Left ventricle myocardium inferior (tissue), 1 donor: ENCODE measurements at regions not wholly inside any gene's neighbourhood (a gene's known extent, or its start where the extent isn't known, plus 50 kb on each side); places are given as distances from the start of the nearest gene placed in this dataset.

ENCODE experiments used
- DNase-seq: peaks from one replicate; pipeline ENCODE4 v3.0.0-alpha.2; 2020
- H3K27ac ChIP-seq: fragments of 200-600 bp; replicated peaks from 2 replicates; pipeline ENCODE4 v1.8.0; 2021
- H3K27me3 ChIP-seq: fragments of 200-600 bp; 2 replicates; pipeline ENCODE4 v1.8.0; 2021; ENCODE audit warnings: low read depth
- H3K36me3 ChIP-seq: fragments of 200-600 bp; 2 replicates; pipeline ENCODE4 v1.8.0; 2021
- H3K4me1 ChIP-seq: fragments of 200-600 bp; 2 replicates; pipeline ENCODE4 v1.8.0; 2021
- H3K4me3 ChIP-seq: fragments of 200-600 bp; 2 replicates; pipeline ENCODE4 v1.8.0; 2021; ENCODE audit warnings: mild to moderate bottlenecking, moderate library complexity
- H3K9me3 ChIP-seq: fragments of 200-600 bp; replicated peaks from 2 replicates; pipeline ENCODE4 v1.8.0; 2021
- intact Hi-C: fragments of 100-400 bp; cut with micrococcal nuclease; formaldehyde crosslinking; loops from one replicate; pipeline ENCODE4 v1.11.0; 2022
- TF ChIP-seq, protein P1 (sequence below): fragments of 200-600 bp; IDR thresholded peaks from 2 replicates; pipeline ENCODE4 v1.8.0; 2021; ENCODE audit warnings: antibody characterized with exemption, mild to moderate bottlenecking, borderline replicate concordance
- donor health status: DM: no; HTN: yes; CAD: no; lungs with severe emphysema.

DNA sequence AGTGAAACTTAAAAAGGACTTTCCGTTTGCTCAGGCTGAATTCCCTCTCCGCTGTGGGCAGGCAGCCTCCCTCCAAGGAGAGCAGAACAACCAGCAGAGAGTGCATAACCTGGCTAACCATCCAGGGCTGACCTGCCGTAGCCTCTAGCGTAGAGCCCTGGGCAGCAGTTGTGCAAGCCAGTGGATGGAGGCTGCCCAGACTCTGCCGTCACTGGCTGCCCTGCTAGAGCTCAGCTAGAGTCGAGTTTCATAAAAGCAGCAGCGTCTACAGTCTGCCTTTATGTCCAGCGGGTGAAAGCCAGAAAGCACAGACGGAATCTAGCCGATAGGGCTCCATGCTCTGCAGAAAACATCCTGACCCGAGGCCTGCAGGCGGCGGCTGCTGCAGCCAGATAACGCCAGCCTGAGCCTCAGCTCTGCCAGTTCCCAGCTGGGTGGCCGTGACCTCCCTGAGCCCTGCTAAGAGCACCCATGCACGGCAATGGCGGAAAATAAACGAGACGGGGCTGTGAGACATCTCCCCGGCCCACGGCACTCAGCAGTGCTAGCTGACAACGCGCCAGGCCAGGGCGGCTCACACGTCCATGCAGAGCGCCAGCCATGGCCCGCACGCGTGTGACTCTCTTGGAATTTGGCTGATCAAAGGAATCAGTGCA lies 231.3 kb downstream of the ENGASE start:
- intact Hi-C loops = no loop called here
- TF ChIP-seq, protein P1, sequence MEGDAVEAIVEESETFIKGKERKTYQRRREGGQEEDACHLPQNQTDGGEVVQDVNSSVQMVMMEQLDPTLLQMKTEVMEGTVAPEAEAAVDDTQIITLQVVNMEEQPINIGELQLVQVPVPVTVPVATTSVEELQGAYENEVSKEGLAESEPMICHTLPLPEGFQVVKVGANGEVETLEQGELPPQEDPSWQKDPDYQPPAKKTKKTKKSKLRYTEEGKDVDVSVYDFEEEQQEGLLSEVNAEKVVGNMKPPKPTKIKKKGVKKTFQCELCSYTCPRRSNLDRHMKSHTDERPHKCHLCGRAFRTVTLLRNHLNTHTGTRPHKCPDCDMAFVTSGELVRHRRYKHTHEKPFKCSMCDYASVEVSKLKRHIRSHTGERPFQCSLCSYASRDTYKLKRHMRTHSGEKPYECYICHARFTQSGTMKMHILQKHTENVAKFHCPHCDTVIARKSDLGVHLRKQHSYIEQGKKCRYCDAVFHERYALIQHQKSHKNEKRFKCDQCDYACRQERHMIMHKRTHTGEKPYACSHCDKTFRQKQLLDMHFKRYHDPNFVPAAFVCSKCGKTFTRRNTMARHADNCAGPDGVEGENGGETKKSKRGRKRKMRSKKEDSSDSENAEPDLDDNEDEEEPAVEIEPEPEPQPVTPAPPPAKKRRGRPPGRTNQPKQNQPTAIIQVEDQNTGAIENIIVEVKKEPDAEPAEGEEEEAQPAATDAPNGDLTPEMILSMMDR = no peak
- H3K36me3 ChIP-seq = no peaks in the 10 kb centered on the region
- DNase-seq = peak; percentile 41
- H3K27me3 ChIP-seq = peaks cover 22% of the 10 kb centered on the region
- H3K4me3 ChIP-seq = peak overlapping the region; percentile 44
- H3K4me1 ChIP-seq = peaks cover 36% of the 10 kb centered on the region
- peak overlapping the region; percentile 85 for H3K27ac ChIP-seq
- H3K9me3 ChIP-seq = no peaks in the 10 kb centered on the region

DNA sequence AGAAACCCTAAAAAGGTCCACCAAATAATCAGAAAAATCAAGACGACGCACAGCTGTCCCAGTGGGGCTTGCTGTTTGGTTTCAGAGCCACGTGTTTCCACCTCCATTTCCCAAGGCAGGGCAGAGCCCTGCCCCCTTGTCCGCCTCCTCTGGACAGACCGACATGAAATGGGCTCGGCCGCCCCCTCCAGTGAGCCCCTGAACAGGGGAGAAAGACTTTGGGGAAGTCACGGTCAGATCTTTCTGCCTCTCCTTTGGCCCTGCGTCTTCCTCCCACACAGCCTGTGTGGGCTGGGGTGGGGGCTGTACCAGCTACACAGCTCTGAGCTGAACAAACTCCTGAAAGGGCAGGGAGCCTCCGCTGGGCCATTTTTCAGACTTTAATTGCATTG lies 230.7 kb downstream of the ENGASE start:
- Histone ChIP-seq H3K36me3 (no peaks in the 10 kb centered on the region), H3K4me3 (peak overlapping the region; percentile 44), H3K27me3 (peaks cover 20% of the 10 kb centered on the region), H3K27ac (peak overlapping the region; percentile 85), H3K4me1 (peaks cover 36% of the 10 kb centered on the region), H3K9me3 (no peaks in the 10 kb centered on the region)
- DNase-seq = no peak
- TF ChIP-seq, protein P1 = no peak
- intact Hi-C loops = no loop called here

DNA sequence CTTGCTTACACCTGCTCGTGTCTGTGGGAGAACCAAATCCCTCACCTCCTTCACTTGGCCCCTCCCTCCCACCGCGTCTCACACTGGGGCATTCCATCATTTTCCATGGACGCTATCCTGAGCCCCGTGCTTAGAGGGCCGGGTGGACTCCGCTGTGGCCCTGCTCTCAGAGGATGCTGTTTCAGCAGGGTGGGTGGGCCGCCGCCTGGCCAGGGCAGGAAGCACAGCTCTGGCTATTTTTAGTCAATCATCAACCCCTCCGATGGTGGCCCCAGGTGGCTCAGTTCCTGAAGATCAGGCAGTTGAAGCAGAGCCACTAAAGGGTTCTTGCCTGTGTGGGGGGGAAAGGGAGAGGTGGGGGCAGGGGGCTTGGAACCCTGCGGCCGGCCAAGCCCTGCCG lies 230.3 kb downstream of the ENGASE start:
- H3K4me3 ChIP-seq = no peak overlapping the region
- no peaks in the 10 kb centered on the region for H3K36me3 ChIP-seq
- H3K27me3 ChIP-seq = peaks cover 19% of the 10 kb centered on the region
- no peak overlapping the region for H3K27ac ChIP-seq
- no peak for DNase-seq
- H3K9me3 ChIP-seq = no peaks in the 10 kb centered on the region
- intact Hi-C loops = no loop called here
- TF ChIP-seq, protein P1 = no peak
- H3K4me1 ChIP-seq = peaks cover 36% of the 10 kb centered on the region

DNA sequence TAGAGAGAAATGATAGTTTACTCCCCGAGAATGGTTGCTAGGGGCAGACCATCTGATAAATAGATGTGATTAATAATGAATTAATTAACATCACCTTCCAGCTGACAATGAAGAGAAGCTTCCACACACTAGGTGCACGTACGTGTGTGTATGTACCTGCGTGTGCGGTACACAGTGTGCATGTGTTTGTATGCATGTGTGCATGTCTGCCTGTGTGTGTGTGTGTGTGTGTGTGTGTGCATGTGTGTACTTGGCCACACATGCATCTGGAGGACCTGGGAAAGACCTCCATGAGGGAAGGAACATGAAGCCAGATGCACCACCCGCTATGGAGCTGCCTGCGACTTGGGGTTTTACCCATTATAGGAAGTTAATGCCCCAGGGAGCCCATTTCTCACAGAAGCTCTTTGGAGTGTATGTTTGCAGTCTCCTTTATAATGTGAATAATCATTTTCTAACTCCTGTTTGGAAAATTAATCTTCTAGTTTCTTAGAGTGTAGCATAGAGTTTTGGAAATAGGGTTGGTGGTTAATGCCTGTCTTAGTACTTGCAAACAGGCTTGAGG lies 229.1 kb downstream of the ENGASE start:
- TF ChIP-seq, protein P1 = no peak
- Histone ChIP-seq H3K4me1 (peaks cover 36% of the 10 kb centered on the region), H3K27me3 (peaks cover 29% of the 10 kb centered on the region), H3K36me3 (no peaks in the 10 kb centered on the region), H3K27ac (no peak overlapping the region), H3K4me3 (no peak overlapping the region), H3K9me3 (no peaks in the 10 kb centered on the region)
- no peak for DNase-seq
- intact Hi-C loops = no loop called here

DNA sequence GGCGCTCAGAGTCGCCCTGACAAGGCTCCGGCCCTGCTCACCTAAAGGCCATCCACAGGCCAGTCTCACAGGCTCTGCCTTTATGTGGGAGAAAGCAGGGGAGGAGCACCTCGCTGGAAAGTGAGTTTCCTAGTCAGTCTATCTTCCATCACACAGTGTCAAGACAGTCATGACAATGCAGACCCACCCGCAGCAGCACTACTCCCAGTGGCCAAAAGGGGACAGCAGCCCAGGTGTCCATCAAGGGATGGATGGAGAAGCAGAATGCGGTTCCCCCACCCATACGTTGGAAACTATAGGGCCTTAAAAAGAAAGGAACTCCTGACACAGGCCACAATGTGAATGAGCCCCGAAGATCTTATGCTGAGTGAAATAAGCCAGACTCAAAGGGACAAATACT lies 226.8 kb downstream of the ENGASE start:
- H3K27ac ChIP-seq = no peak overlapping the region
- no peaks in the 10 kb centered on the region for H3K36me3 ChIP-seq
- no peaks in the 10 kb centered on the region for H3K9me3 ChIP-seq
- peaks cover 20% of the 10 kb centered on the region for H3K4me1 ChIP-seq
- TF ChIP-seq, protein P1 = no peak
- no peak overlapping the region for H3K4me3 ChIP-seq
- intact Hi-C loops = no loop called here
- H3K27me3 ChIP-seq = peaks cover 51% of the 10 kb centered on the region
- DNase-seq = no peak
